CD4-positive, CD25-positive, alpha-beta regulatory T cell (primary cell): ENCODE measurements at regions not wholly inside any gene's neighbourhood (a gene's known extent, or its start where the extent isn't known, plus 50 kb on each side); places are given as distances from the start of the nearest gene placed in this dataset.

Source experiments
- ATAC-seq, 2 donors: fragments of 150-1000 bp; cut with Tn5 transposase; one replicate each; pipeline ENCODE4 v1.10.0; 2021; ENCODE audit warnings: low read depth in 2 of 2, moderate number of reproducible peaks in 2 of 2, moderate library complexity in 1 of 2
- DNase-seq, 3 donors: peaks; one replicate each; pipeline versions ENCODE4 v3.0.0 to v3.0.0-alpha.2; 2012 to 2022; ENCODE audit warnings: mixed read lengths in 1 of 3
- H3K27ac ChIP-seq: one replicate; pipeline ENCODE4 v1.7.0; 2013; ENCODE audit warnings: mild to moderate bottlenecking, low read length; ENCODE audit not compliant: insufficient read depth, poor library complexity, severe bottlenecking
- H3K27me3 ChIP-seq: one replicate; pipeline ENCODE4 v1.7.0; 2013; ENCODE audit warnings: low read length; ENCODE audit not compliant: control insufficient read depth, insufficient read depth
- H3K36me3 ChIP-seq: one replicate; pipeline ENCODE4 v1.7.0; 2013; ENCODE audit warnings: mild to moderate bottlenecking, low read length, moderate library complexity; ENCODE audit not compliant: control insufficient read depth, insufficient read depth
- H3K4me1 ChIP-seq: 2 replicates; pipeline ENCODE4 v1.7.0; 2013; ENCODE audit warnings: mild to moderate bottlenecking, low read length; ENCODE audit not compliant: insufficient read depth, control insufficient read depth, poor library complexity, severe bottlenecking
- H3K4me3 ChIP-seq: one replicate; pipeline ENCODE4 v1.7.0; 2013; ENCODE audit warnings: low read depth, mild to moderate bottlenecking, low read length, moderate library complexity
- H3K9me3 ChIP-seq, 2 experiments: 1 replicate in 1 of 2; 2 replicates in 1 of 2; pipeline ENCODE4 v1.7.0; 2013; ENCODE audit warnings: low read length in 2 of 2, mild to moderate bottlenecking in 1 of 2, moderate library complexity in 1 of 2; ENCODE audit not compliant: control insufficient read depth in 2 of 2
- H3K27ac Mint-ChIP-seq, 3 donors: one replicate each; pipeline ENCODE4 v1.8.0; 2020 to 2022; ENCODE audit warnings: mild to moderate bottlenecking in 3 of 3, mixed read lengths in 3 of 3, moderate library complexity in 2 of 3
- H3K27me3 Mint-ChIP-seq: one replicate; pipeline ENCODE4 v1.8.0; 2022; ENCODE audit warnings: mild to moderate bottlenecking, mixed read lengths
- H3K36me3 Mint-ChIP-seq: one replicate; pipeline ENCODE4 v1.8.0; 2020; ENCODE audit warnings: mixed read lengths
- H3K4me1 Mint-ChIP-seq, 4 donors: one replicate each; pipeline ENCODE4 v1.8.0; 2020 to 2022; ENCODE audit warnings: mixed read lengths in 4 of 4, mild to moderate bottlenecking in 1 of 4
- H3K4me3 Mint-ChIP-seq, 4 donors: one replicate each; pipeline ENCODE4 v1.8.0; 2020 to 2022; ENCODE audit warnings: mild to moderate bottlenecking in 4 of 4, mixed read lengths in 4 of 4, moderate library complexity in 3 of 4
- H3K9me3 Mint-ChIP-seq, 7 donors: one replicate each; pipeline ENCODE4 v1.8.0; 2020 to 2022; ENCODE audit warnings: mixed read lengths in 7 of 7, mild to moderate bottlenecking in 3 of 7, moderate library complexity in 2 of 7

DNA sequence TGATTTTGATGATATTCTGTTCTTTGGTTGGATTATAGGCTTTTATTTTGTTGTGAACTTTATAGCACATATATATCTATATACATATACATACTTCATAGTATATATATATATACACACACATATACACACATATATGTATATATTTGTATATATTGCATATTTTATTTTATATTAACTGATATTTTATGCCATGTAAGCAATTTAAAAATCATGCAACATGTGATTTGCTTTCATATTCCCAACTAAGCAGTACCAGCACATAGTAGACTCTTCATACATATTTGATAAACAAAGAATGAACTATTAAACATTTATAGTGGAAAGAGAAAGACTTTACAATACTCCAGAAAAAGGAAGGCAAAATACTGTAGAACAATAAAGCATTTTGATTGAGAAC, 679.2 kb downstream of the TENT5A start:
- Mint-ChIP-seq H3K36me3 (no peaks in the 10 kb centered on the region), H3K27ac (no peak overlapping the region), H3K4me1 (no peaks in the 10 kb centered on the region), H3K27me3 (no peaks in the 10 kb centered on the region), H3K4me3 (no peak overlapping the region), H3K9me3 (peaks cover 0 to 7% (median 2%) of the 10 kb centered on the region in 7 donors)
- H3K4me1 ChIP-seq: no peaks in the 10 kb centered on the region
- no peak overlapping the region for H3K4me3 ChIP-seq
- DNase-seq: no peak
- no peak for ATAC-seq
- H3K27ac ChIP-seq: no peak overlapping the region
- H3K27me3 ChIP-seq: no peaks in the 10 kb centered on the region
- no peaks in the 10 kb centered on the region for H3K36me3 ChIP-seq
- no peaks in the 10 kb centered on the region for H3K9me3 ChIP-seq

DNA sequence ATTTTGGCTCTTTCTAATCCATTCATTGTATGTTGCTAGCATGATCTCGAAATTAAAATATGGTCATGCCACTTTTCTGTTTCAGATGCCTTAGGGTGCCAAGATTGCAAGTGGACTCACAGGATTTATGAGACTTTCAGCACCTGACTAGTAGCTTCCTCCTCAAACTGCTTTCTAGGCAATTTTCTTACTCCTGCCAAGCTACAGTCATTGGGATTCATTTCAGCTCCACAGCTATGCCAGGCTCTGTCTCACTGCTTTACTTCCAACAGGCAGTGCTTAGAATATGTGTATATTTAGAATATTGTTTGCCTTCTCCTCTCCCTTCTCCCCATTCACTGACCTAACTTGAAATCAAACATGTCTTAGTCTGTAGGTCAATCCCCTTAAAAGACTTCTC, 681.4 kb downstream of the TENT5A start:
- no peaks in the 10 kb centered on the region for H3K27me3 ChIP-seq
- no peak overlapping the region for H3K4me3 Mint-ChIP-seq
- no peaks in the 10 kb centered on the region for H3K4me1 ChIP-seq
- H3K36me3 Mint-ChIP-seq: no peaks in the 10 kb centered on the region
- H3K4me3 ChIP-seq: no peak overlapping the region
- H3K27ac Mint-ChIP-seq: no peak overlapping the region
- no peak for DNase-seq
- no peak for ATAC-seq
- H3K9me3 ChIP-seq: no peaks in the 10 kb centered on the region
- no peak overlapping the region for H3K27ac ChIP-seq
- no peaks in the 10 kb centered on the region for H3K4me1 Mint-ChIP-seq
- peaks cover 0 to 7% (median 1%) of the 10 kb centered on the region in 7 donors for H3K9me3 Mint-ChIP-seq
- H3K36me3 ChIP-seq: no peaks in the 10 kb centered on the region
- H3K27me3 Mint-ChIP-seq: no peaks in the 10 kb centered on the region

- H3K27ac ChIP-seq: no peak overlapping the region
- H3K4me3 ChIP-seq: no peak overlapping the region
- ATAC-seq (no peak), DNase-seq (no peak)
- H3K4me3 Mint-ChIP-seq: no peak overlapping the region
- H3K27ac Mint-ChIP-seq: no peak overlapping the region
- H3K9me3 ChIP-seq: peaks cover 0 to 3% of the 10 kb centered on the region in 2 experiments
- no peaks in the 10 kb centered on the region for H3K4me1 ChIP-seq
- H3K27me3 Mint-ChIP-seq: no peaks in the 10 kb centered on the region
- H3K27me3 ChIP-seq: no peaks in the 10 kb centered on the region
- peaks cover 0 to 8% (median 5%) of the 10 kb centered on the region in 7 donors for H3K9me3 Mint-ChIP-seq
- H3K4me1 Mint-ChIP-seq: no peaks in the 10 kb centered on the region
- no peaks in the 10 kb centered on the region for H3K36me3 Mint-ChIP-seq
- H3K36me3 ChIP-seq: no peaks in the 10 kb centered on the region
These were observed 685.4 kb downstream of the TENT5A start for GRCh38 chr6:81067057-81067456.

- Histone ChIP-seq H3K27ac (no peak overlapping the region), H3K36me3 (no peaks in the 10 kb centered on the region), H3K4me1 (no peaks in the 10 kb centered on the region), H3K9me3 (peaks cover 0 to 3% of the 10 kb centered on the region in 2 experiments), H3K27me3 (no peaks in the 10 kb centered on the region), H3K4me3 (no peak overlapping the region)
- Mint-ChIP-seq H3K4me3 (no peak overlapping the region), H3K27ac (no peak overlapping the region), H3K27me3 (no peaks in the 10 kb centered on the region), H3K9me3 (peaks cover 0 to 12% (median 3%) of the 10 kb centered on the region in 7 donors), H3K4me1 (no peaks in the 10 kb centered on the region), H3K36me3 (no peaks in the 10 kb centered on the region)
- ATAC-seq (no peak), DNase-seq (no peak)
These were observed 688.6 kb downstream of the TENT5A start for GRCh38 chr6:81063891-81064290.

DNA sequence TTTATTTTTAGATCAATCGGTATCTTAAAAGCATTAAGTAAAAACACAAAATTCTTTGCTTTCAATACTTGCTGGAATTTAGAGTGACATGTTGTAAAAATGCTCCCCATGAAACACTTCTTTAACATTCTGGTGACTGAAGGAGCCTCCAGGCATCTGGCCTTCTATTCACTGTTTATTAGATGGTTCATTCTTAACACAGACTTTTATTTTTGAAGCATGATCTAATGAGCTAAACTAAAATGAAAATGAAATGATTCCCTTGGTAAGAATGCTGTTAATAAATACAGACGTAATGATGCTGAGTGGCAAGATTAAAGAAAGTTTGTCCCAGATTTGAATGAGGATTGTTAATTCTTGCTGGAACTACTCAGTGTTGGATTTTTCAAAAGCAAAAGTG, 698.4 kb downstream of the TENT5A start:
- Mint-ChIP-seq H3K4me1 (no peaks in the 10 kb centered on the region), H3K36me3 (no peaks in the 10 kb centered on the region), H3K27ac (no peak overlapping the region), H3K9me3 (peaks cover 0 to 7% (median 2%) of the 10 kb centered on the region in 7 donors), H3K27me3 (no peaks in the 10 kb centered on the region), H3K4me3 (no peak overlapping the region)
- Histone ChIP-seq H3K4me1 (no peaks in the 10 kb centered on the region), H3K4me3 (no peak overlapping the region), H3K36me3 (no peaks in the 10 kb centered on the region), H3K27me3 (no peaks in the 10 kb centered on the region), H3K9me3 (peaks cover 0 to 6% of the 10 kb centered on the region in 2 experiments), H3K27ac (no peak overlapping the region)
- ATAC-seq (no peak), DNase-seq (no peak)

DNA sequence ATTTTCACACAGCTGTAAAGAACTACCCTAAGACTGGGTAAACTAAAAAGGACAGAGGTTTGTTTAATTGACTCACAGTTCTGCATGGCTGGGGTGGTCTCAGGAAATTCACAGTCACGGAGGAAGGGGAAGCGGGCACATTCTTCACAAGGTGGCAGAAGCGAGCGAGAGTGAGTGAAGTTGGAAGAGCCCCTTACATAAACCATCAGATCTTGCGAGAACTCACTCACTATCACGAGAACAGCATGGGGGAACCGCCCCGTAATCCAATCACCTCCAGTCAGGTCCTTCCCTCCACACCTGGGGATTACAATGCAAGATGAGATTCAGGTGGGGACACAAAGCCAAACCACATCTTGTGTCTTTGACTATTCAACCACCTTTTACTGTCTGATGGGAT, 700.5 kb downstream of the TENT5A start:
- no peak overlapping the region for H3K4me3 ChIP-seq
- H3K27ac ChIP-seq: no peak overlapping the region
- no peaks in the 10 kb centered on the region for H3K36me3 ChIP-seq
- Mint-ChIP-seq H3K27ac (no peak overlapping the region), H3K9me3 (peaks cover 0 to 4% (median 1%) of the 10 kb centered on the region in 7 donors), H3K36me3 (no peaks in the 10 kb centered on the region), H3K4me1 (no peaks in the 10 kb centered on the region), H3K27me3 (no peaks in the 10 kb centered on the region), H3K4me3 (no peak overlapping the region)
- DNase-seq (no peak), ATAC-seq (no peak)
- H3K27me3 ChIP-seq: no peaks in the 10 kb centered on the region
- no peaks in the 10 kb centered on the region for H3K4me1 ChIP-seq
- peaks cover 0 to 6% of the 10 kb centered on the region in 2 experiments for H3K9me3 ChIP-seq

- no peaks in the 10 kb centered on the region for H3K27me3 Mint-ChIP-seq
- no peak overlapping the region for H3K27ac Mint-ChIP-seq
- ATAC-seq (no peak), DNase-seq (no peak)
- no peak overlapping the region for H3K27ac ChIP-seq
- peaks cover 0 to 8% (median 3%) of the 10 kb centered on the region in 7 donors for H3K9me3 Mint-ChIP-seq
- H3K27me3 ChIP-seq: no peaks in the 10 kb centered on the region
- H3K36me3 ChIP-seq: no peaks in the 10 kb centered on the region
- H3K4me3 Mint-ChIP-seq: no peak overlapping the region
- no peaks in the 10 kb centered on the region for H3K36me3 Mint-ChIP-seq
- no peak overlapping the region for H3K4me3 ChIP-seq
- H3K4me1 ChIP-seq: no peaks in the 10 kb centered on the region
- H3K4me1 Mint-ChIP-seq: no peaks in the 10 kb centered on the region
- H3K9me3 ChIP-seq: peaks cover 0 to 6% of the 10 kb centered on the region in 2 experiments
These were observed 702.9 kb downstream of the TENT5A start for GRCh38 chr6:81049425-81050042.

GRCh38 chr6:81031416-81031815, 721.1 kb downstream of the TENT5A start:
- H3K9me3 Mint-ChIP-seq: peaks cover 0 to 8% (median 3%) of the 10 kb centered on the region in 7 donors
- Histone ChIP-seq H3K4me1 (no peaks in the 10 kb centered on the region), H3K4me3 (no peak overlapping the region), H3K9me3 (no peaks in the 10 kb centered on the region), H3K27ac (no peak overlapping the region), H3K36me3 (no peaks in the 10 kb centered on the region), H3K27me3 (no peaks in the 10 kb centered on the region)
- DNase-seq: no peak
- H3K4me3 Mint-ChIP-seq: no peak overlapping the region
- no peak overlapping the region for H3K27ac Mint-ChIP-seq
- no peak for ATAC-seq
- H3K27me3 Mint-ChIP-seq: no peaks in the 10 kb centered on the region
- no peaks in the 10 kb centered on the region for H3K36me3 Mint-ChIP-seq
- no peaks in the 10 kb centered on the region for H3K4me1 Mint-ChIP-seq
